B cell (primary cell): ENCODE measurements at regions not wholly inside any gene's neighbourhood (a gene's known extent, or its start where the extent isn't known, plus 50 kb on each side); places are given as distances from the start of the nearest gene placed in this dataset.

Experiments used
- CTCF ChIP-seq: fragments of 200-600 bp; IDR thresholded peaks from one replicate; pipeline ENCODE4 v1.8.0; 2022; ENCODE audit warnings: antibody characterized with exemption, mild to moderate bottlenecking
- EZH2 ChIP-seq: IDR thresholded peaks from 2 replicates; pipeline ENCODE4 v1.6.1; 2012; ENCODE audit warnings: borderline replicate concordance, low read depth, mild to moderate bottlenecking, moderate library complexity, low read length; ENCODE audit not compliant: insufficient read depth, poor library complexity, severe bottlenecking

- TF ChIP-seq CTCF, result no peak
- TF ChIP-seq EZH2, result no peak
Observed at GRCh38 chr13:109273326-109273751, 513.0 kb downstream of the IRS2 start.
